ENCODE measurements at regions not wholly inside any gene's neighbourhood (a gene's known extent, or its start where the extent isn't known, plus 50 kb on each side); places are given as distances from the start of the nearest gene placed in this dataset.

DNA sequence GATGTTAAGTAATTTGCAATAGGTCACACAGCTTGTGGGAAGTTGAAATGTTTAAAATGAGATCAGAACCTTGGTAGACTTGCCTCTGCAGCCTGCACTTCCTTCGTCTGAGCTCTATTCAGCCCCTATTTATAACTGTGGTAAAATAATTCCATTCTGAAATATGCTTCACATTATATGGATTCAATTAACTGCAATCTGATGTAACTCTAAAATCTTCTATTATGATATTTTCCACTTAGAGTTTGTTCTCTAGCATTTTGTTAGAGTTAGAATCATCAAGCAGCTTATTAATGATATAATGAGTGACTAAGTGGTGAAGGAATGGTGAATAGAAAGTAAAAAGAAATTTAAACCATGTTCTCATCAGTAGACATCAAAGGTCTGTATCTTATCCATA, 139.6 kb upstream of the ARHGAP28 start:
- no peak for TF ChIP-seq POLR2A (IDR thresholded peaks at IDR 0.05; ENCODE audit: extremely low read depth, insufficient read length)
- TF ChIP-seq MAX (IDR thresholded peaks at IDR 0.05; ENCODE audit: low read depth, low read length), result no peak
- TF ChIP-seq, protein P1, sequence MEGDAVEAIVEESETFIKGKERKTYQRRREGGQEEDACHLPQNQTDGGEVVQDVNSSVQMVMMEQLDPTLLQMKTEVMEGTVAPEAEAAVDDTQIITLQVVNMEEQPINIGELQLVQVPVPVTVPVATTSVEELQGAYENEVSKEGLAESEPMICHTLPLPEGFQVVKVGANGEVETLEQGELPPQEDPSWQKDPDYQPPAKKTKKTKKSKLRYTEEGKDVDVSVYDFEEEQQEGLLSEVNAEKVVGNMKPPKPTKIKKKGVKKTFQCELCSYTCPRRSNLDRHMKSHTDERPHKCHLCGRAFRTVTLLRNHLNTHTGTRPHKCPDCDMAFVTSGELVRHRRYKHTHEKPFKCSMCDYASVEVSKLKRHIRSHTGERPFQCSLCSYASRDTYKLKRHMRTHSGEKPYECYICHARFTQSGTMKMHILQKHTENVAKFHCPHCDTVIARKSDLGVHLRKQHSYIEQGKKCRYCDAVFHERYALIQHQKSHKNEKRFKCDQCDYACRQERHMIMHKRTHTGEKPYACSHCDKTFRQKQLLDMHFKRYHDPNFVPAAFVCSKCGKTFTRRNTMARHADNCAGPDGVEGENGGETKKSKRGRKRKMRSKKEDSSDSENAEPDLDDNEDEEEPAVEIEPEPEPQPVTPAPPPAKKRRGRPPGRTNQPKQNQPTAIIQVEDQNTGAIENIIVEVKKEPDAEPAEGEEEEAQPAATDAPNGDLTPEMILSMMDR (IDR thresholded peaks at IDR 0.05; ENCODE audit: low read depth, low read length), result no peak
